Uterus (tissue), 2 donors: ENCODE measurements at regions not wholly inside any gene's neighbourhood (a gene's known extent, or its start where the extent isn't known, plus 50 kb on each side); places are given as distances from the start of the nearest gene placed in this dataset.

Experiments
- POLR2A ChIP-seq, 2 donors: fragments of 450-650 bp; IDR thresholded peaks; one replicate each; pipeline ENCODE4 v1.6.1; 2016; ENCODE audit warnings: antibody characterized with exemption in 2 of 2, mild to moderate bottlenecking in 1 of 2, moderate library complexity in 1 of 2
- TF ChIP-seq, protein P1 (sequence below), 4 experiments: fragments of 200-600 bp in 2 of 4; fragments of 450-650 bp in 2 of 4; sonication (generic) in 2 of 4; IDR thresholded peaks; one replicate each; pipeline ENCODE4 v1.5.1; 2016 to 2019; ENCODE audit warnings: antibody characterized with exemption in 4 of 4, mild to moderate bottlenecking in 2 of 4, moderate library complexity in 1 of 4

DNA sequence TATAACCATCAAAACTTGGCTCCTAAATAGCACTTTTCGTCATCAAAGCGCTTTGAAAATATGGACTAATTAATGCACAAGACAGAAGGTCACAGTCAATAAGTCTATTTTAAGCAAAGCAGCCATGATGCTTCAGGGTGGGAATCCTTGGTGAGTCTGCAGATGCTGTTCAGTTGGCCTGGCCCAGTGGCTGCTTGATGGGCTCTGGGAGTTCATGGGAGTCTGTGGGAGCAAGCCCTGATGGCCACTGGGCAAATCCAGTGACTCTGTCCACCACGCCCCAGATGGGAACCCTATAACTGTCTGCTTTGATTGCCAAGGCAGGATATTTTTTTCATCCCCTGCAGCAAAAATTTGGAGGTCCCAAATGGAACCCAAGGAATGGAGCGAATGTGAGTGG, 95.7 kb upstream of the CTBP2 start:
- TF ChIP-seq, protein P1, sequence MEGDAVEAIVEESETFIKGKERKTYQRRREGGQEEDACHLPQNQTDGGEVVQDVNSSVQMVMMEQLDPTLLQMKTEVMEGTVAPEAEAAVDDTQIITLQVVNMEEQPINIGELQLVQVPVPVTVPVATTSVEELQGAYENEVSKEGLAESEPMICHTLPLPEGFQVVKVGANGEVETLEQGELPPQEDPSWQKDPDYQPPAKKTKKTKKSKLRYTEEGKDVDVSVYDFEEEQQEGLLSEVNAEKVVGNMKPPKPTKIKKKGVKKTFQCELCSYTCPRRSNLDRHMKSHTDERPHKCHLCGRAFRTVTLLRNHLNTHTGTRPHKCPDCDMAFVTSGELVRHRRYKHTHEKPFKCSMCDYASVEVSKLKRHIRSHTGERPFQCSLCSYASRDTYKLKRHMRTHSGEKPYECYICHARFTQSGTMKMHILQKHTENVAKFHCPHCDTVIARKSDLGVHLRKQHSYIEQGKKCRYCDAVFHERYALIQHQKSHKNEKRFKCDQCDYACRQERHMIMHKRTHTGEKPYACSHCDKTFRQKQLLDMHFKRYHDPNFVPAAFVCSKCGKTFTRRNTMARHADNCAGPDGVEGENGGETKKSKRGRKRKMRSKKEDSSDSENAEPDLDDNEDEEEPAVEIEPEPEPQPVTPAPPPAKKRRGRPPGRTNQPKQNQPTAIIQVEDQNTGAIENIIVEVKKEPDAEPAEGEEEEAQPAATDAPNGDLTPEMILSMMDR (IDR thresholded peaks at IDR 0.05), result no peak
- TF ChIP-seq POLR2A (IDR thresholded peaks at IDR 0.05), result no peak
